Keratinocyte (primary cell): ENCODE measurements at regions not wholly inside any gene's neighbourhood (a gene's known extent, or its start where the extent isn't known, plus 50 kb on each side); places are given as distances from the start of the nearest gene placed in this dataset.

Source experiments
- DNase-seq: peaks from one replicate; pipeline ENCODE4 v3.0.0-alpha.2; 2011; ENCODE audit warnings: low read depth, missing footprints, low spot score
- FAIRE-seq: peaks from 2 replicates; lab custom pipeline; 2011; peaks lifted over from hg19 to GRCh38; lab: Jason Lieb, UNC
- H2AFZ ChIP-seq: 2 replicates; pipeline ENCODE4 v1.6.0; 2012; ENCODE audit warnings: low read length, control low read depth, inconsistent platforms; ENCODE audit not compliant: control insufficient read depth
- H3K27ac ChIP-seq: 2 replicates; pipeline ENCODE4 v1.5.1; 2011; ENCODE audit warnings: low read length; ENCODE audit not compliant: control insufficient read depth, insufficient read depth
- H3K27me3 ChIP-seq: 3 replicates; pipeline ENCODE4 v1.6.0; 2011; ENCODE audit warnings: low read length; ENCODE audit not compliant: control insufficient read depth, insufficient read depth; ENCODE audit errors: extremely low read depth
- H3K36me3 ChIP-seq, 2 experiments: 2 replicates in 1 of 2; 3 replicates in 1 of 2; pipeline ENCODE4 v1.5.1; 2011; ENCODE audit warnings: low read length in 2 of 2, mild to moderate bottlenecking in 1 of 2; ENCODE audit not compliant: control insufficient read depth in 2 of 2, insufficient read depth in 2 of 2; ENCODE audit errors: extremely low read depth in 1 of 2
- H3K4me1 ChIP-seq: 3 replicates; pipeline ENCODE4 v1.5.1; 2011; ENCODE audit warnings: low read length; ENCODE audit not compliant: control insufficient read depth, insufficient read depth; ENCODE audit errors: extremely low read depth
- H3K4me2 ChIP-seq: 3 replicates; pipeline ENCODE4 v1.6.0; 2011; ENCODE audit warnings: low read depth, low read length; ENCODE audit not compliant: control insufficient read depth, insufficient read depth; ENCODE audit errors: extremely low read depth
- H3K4me3 ChIP-seq, 3 experiments: fragments of 200-600 bp in 1 of 3; sonication (generic) in 1 of 3; 2 replicates in 2 of 3; 3 replicates in 1 of 3; pipeline ENCODE4 v1.5.1; 2011 to 2016; ENCODE audit warnings: low read length in 3 of 3, mild to moderate bottlenecking in 3 of 3, control low read depth in 2 of 3, inconsistent platforms in 1 of 3, low read depth in 1 of 3, mixed read lengths in 1 of 3, mixed run types in 1 of 3, moderate library complexity in 1 of 3; ENCODE audit not compliant: control insufficient read depth in 2 of 3, insufficient read depth in 2 of 3; ENCODE audit errors: extremely low read depth in 1 of 3
- H3K79me2 ChIP-seq: 2 replicates; pipeline ENCODE4 v1.6.0; 2012; ENCODE audit warnings: low read length; ENCODE audit not compliant: control insufficient read depth, insufficient read depth
- H3K9ac ChIP-seq: 3 replicates; pipeline ENCODE4 v1.6.0; 2011; ENCODE audit warnings: low read length; ENCODE audit not compliant: control insufficient read depth, insufficient read depth; ENCODE audit errors: extremely low read depth
- H3K9me1 ChIP-seq: 3 replicates; pipeline ENCODE4 v1.6.0; 2011; ENCODE audit warnings: low read length; ENCODE audit not compliant: control insufficient read depth, insufficient read depth; ENCODE audit errors: extremely low read depth
- H3K9me3 ChIP-seq: 2 replicates; pipeline ENCODE4 v1.5.1; 2012; ENCODE audit warnings: low read depth, low read length; ENCODE audit not compliant: control insufficient read depth
- H4K20me1 ChIP-seq: 3 replicates; pipeline ENCODE4 v1.6.0; 2011; ENCODE audit warnings: low read length; ENCODE audit not compliant: control insufficient read depth, insufficient read depth; ENCODE audit errors: extremely low read depth
- EZH2 ChIP-seq: IDR thresholded peaks from one replicate; pipeline ENCODE4 v1.6.1; 2012; ENCODE audit warnings: inconsistent platforms, mild to moderate bottlenecking, low read length, moderate library complexity
- dilution Hi-C: fragments of 300-500 bp; cut with MboI; formaldehyde crosslinking; loops from one replicate; pipeline ENCODE4 v1.7.0; 2020; ENCODE audit warnings: low sequenced_read_pairs; ENCODE audit not compliant: extremely low pct_ligation_motif_present
- TF ChIP-seq, protein P1 (sequence below), 3 experiments: IDR thresholded peaks in 1 of 3; conservative IDR thresholded peaks in 1 of 3; optimal IDR thresholded peaks in 1 of 3; 2 replicates in 2 of 3; 3 replicates in 1 of 3; pipeline versions ENCODE3 to v1.5.1; 2011; ENCODE audit warnings: low read length in 3 of 3, mild to moderate bottlenecking in 3 of 3, moderate library complexity in 2 of 3, control low read depth in 1 of 3, inconsistent platforms in 1 of 3; ENCODE audit not compliant: insufficient read depth in 2 of 3; ENCODE audit errors: extremely low read depth in 1 of 3

GRCh38 chr3:181919375-181919774 is 207.7 kb downstream of the SOX2 start:
- no peak overlapping the region for H3K4me2 ChIP-seq
- TF ChIP-seq, protein P1, sequence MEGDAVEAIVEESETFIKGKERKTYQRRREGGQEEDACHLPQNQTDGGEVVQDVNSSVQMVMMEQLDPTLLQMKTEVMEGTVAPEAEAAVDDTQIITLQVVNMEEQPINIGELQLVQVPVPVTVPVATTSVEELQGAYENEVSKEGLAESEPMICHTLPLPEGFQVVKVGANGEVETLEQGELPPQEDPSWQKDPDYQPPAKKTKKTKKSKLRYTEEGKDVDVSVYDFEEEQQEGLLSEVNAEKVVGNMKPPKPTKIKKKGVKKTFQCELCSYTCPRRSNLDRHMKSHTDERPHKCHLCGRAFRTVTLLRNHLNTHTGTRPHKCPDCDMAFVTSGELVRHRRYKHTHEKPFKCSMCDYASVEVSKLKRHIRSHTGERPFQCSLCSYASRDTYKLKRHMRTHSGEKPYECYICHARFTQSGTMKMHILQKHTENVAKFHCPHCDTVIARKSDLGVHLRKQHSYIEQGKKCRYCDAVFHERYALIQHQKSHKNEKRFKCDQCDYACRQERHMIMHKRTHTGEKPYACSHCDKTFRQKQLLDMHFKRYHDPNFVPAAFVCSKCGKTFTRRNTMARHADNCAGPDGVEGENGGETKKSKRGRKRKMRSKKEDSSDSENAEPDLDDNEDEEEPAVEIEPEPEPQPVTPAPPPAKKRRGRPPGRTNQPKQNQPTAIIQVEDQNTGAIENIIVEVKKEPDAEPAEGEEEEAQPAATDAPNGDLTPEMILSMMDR (optimal IDR thresholded peaks at IDR 0.05 in 1 of 3, IDR thresholded peaks at IDR 0.05 in 1 of 3, conservative IDR thresholded peaks at IDR 0.05 in 1 of 3; ENCODE audit: extremely low read depth in 1 of 3, insufficient read depth in 2 of 3, low read length in 3 of 3): no peak
- TF ChIP-seq EZH2: no peak
- H3K27me3 ChIP-seq: no peaks in the 10 kb centered on the region
- no peaks in the 10 kb centered on the region for H3K79me2 ChIP-seq
- H3K9ac ChIP-seq: no peak overlapping the region
- H3K4me3 ChIP-seq: no peak overlapping the region
- peaks cover 32% of the 10 kb centered on the region for H3K4me1 ChIP-seq
- no peaks in the 10 kb centered on the region for H3K9me3 ChIP-seq
- FAIRE-seq (peak; percentile 84), DNase-seq (no peak)
- H3K27ac ChIP-seq: no peak overlapping the region
- H3K36me3 ChIP-seq: no peaks in the 10 kb centered on the region
- dilution Hi-C loops: no loop called here
- H4K20me1 ChIP-seq: no peaks in the 10 kb centered on the region
- H2AFZ ChIP-seq: no peak overlapping the region
- no peaks in the 10 kb centered on the region for H3K9me1 ChIP-seq

DNA sequence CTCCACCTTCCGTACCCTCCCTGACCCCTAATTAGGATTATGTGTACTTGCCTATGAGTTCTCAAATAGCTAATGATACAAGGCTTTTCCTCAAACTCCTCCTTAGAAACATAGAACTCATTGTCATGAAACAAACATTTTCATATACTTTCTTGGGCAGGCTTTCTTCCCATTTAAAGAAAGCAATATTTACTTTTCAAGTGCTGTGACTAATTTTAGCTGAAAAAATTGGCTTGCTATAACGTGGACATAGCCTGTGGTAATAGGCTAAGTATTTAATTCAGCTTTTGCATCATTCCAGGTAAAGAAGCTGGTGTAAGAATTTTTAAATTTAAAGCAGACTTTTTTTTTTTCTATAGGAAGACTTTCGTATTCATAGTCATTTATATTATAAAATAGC is 208.7 kb downstream of the SOX2 start:
- TF ChIP-seq, protein P1 (optimal IDR thresholded peaks at IDR 0.05 in 1 of 3, IDR thresholded peaks at IDR 0.05 in 1 of 3, conservative IDR thresholded peaks at IDR 0.05 in 1 of 3; ENCODE audit: extremely low read depth in 1 of 3, insufficient read depth in 2 of 3, low read length in 3 of 3): no peak
- no peak for TF ChIP-seq EZH2
- no peak for FAIRE-seq
- peaks cover 28% of the 10 kb centered on the region for H3K4me1 ChIP-seq
- no peak overlapping the region for H3K4me3 ChIP-seq
- H3K4me2 ChIP-seq: no peak overlapping the region
- no peaks in the 10 kb centered on the region for H3K27me3 ChIP-seq
- no peak overlapping the region for H3K9ac ChIP-seq
- no peaks in the 10 kb centered on the region for H3K36me3 ChIP-seq
- H2AFZ ChIP-seq: no peak overlapping the region
- no peaks in the 10 kb centered on the region for H3K9me1 ChIP-seq
- no peaks in the 10 kb centered on the region for H4K20me1 ChIP-seq
- no peaks in the 10 kb centered on the region for H3K79me2 ChIP-seq
- dilution Hi-C loops: no loop called here
- H3K27ac ChIP-seq: no peak overlapping the region
- no peaks in the 10 kb centered on the region for H3K9me3 ChIP-seq
- no peak for DNase-seq
